Suprapubic skin (tissue), 4 donors: ENCODE measurements at regions not wholly inside any gene's neighbourhood (a gene's known extent, or its start where the extent isn't known, plus 50 kb on each side); places are given as distances from the start of the nearest gene placed in this dataset.

Experiments used
- CTCF ChIP-seq, 2 donors: fragments of 200-600 bp in 1 of 2; fragments of 450-650 bp in 1 of 2; sonication (generic) in 1 of 2; IDR thresholded peaks; one replicate each; pipeline ENCODE4 v1.5.1; 2016 to 2019; ENCODE audit warnings: antibody characterized with exemption in 2 of 2, mild to moderate bottlenecking in 1 of 2, moderate library complexity in 1 of 2
- EP300 ChIP-seq: sonication (generic); formaldehyde crosslinking; IDR thresholded peaks from one replicate; pipeline ENCODE4 v1.6.1; 2017; ENCODE audit warnings: antibody characterized with exemption
- POLR2A ChIP-seq, 2 donors: fragments of 450-650 bp; IDR thresholded peaks; one replicate each; pipeline ENCODE4 v1.6.1; 2017; ENCODE audit warnings: antibody characterized with exemption in 2 of 2, mild to moderate bottlenecking in 2 of 2, moderate library complexity in 2 of 2
- POLR2AphosphoS5 ChIP-seq, 3 donors: sonication (generic); formaldehyde crosslinking; IDR thresholded peaks; one replicate each; pipeline ENCODE4 v1.6.1; 2017; ENCODE audit warnings: antibody characterized with exemption in 3 of 3

- TF ChIP-seq CTCF (IDR thresholded peaks at IDR 0.05) (no peak), POLR2A (IDR thresholded peaks at IDR 0.05) (no peak), POLR2AphosphoS5 (IDR thresholded peaks at IDR 0.05) (no peak), EP300 (no peak)
Measured at GRCh38 chr5:9847631-9848030, 217.5 kb upstream of the TAS2R1 start.
